ENCODE measurements at regions not wholly inside any gene's neighbourhood (a gene's known extent, or its start where the extent isn't known, plus 50 kb on each side); places are given as distances from the start of the nearest gene placed in this dataset.

DNA sequence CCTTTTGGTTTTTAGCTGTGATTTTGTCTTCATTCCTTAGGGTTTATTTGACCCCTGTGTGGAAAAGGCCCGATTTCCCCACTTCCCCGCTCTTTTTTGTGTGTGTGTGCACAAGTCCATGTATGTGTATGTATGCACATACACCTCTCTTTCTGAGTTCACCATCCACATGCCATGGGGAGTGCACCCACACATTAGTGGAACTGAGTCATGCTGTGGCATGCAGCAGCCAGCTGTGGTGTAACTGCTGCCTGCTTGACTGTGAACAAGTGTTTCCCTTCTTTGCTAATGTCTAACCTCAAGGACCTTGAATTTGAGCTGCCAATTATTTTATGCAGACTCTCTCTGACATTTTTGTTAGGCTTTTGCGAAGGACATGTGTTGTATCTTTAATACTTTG lies 434.9 kb upstream of the TPM1 start:
- no peaks in the 10 kb centered on the region for H3K36me3 ChIP-seq (ENCODE audit: control insufficient read depth in 2 of 2, extremely low read depth in 1 of 2, insufficient read depth in 2 of 2, low read length in 2 of 2)
- no peaks in the 10 kb centered on the region for H4K20me1 ChIP-seq (ENCODE audit: control insufficient read depth, extremely low read depth, insufficient read depth, low read length)
- no peaks in the 10 kb centered on the region for H3K79me2 ChIP-seq (ENCODE audit: control insufficient read depth, insufficient read depth, low read length)
- peak; percentile 62 for FAIRE-seq
- peaks cover 38% of the 10 kb centered on the region for H3K4me1 ChIP-seq (ENCODE audit: control insufficient read depth, extremely low read depth, insufficient read depth, low read length)
- dilution Hi-C loops (cut with MboI; ENCODE audit: extremely low pct_ligation_motif_present, low sequenced_read_pairs) = no loop called here
- no peaks in the 10 kb centered on the region for H3K27me3 ChIP-seq (ENCODE audit: control insufficient read depth, extremely low read depth, insufficient read depth, low read length)
- H3K4me3 ChIP-seq (ENCODE audit: control insufficient read depth in 2 of 3, extremely low read depth in 1 of 3, insufficient read depth in 2 of 3, low read depth in 1 of 3, low read length in 3 of 3) = no peak overlapping the region
- no peak overlapping the region for H3K4me2 ChIP-seq (ENCODE audit: control insufficient read depth, extremely low read depth, insufficient read depth, low read depth, low read length)
- H3K9me3 ChIP-seq (ENCODE audit: control insufficient read depth, low read depth, low read length) = no peaks in the 10 kb centered on the region
- no peak overlapping the region for H2AFZ ChIP-seq (ENCODE audit: control insufficient read depth, low read length)
- TF ChIP-seq, protein P1, sequence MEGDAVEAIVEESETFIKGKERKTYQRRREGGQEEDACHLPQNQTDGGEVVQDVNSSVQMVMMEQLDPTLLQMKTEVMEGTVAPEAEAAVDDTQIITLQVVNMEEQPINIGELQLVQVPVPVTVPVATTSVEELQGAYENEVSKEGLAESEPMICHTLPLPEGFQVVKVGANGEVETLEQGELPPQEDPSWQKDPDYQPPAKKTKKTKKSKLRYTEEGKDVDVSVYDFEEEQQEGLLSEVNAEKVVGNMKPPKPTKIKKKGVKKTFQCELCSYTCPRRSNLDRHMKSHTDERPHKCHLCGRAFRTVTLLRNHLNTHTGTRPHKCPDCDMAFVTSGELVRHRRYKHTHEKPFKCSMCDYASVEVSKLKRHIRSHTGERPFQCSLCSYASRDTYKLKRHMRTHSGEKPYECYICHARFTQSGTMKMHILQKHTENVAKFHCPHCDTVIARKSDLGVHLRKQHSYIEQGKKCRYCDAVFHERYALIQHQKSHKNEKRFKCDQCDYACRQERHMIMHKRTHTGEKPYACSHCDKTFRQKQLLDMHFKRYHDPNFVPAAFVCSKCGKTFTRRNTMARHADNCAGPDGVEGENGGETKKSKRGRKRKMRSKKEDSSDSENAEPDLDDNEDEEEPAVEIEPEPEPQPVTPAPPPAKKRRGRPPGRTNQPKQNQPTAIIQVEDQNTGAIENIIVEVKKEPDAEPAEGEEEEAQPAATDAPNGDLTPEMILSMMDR (optimal IDR thresholded peaks at IDR 0.05 in 1 of 3, IDR thresholded peaks at IDR 0.05 in 1 of 3, conservative IDR thresholded peaks at IDR 0.05 in 1 of 3; ENCODE audit: extremely low read depth in 1 of 3, insufficient read depth in 2 of 3, low read length in 3 of 3) = no peak
- no peak for TF ChIP-seq EZH2 (IDR thresholded peaks at IDR 0.05; ENCODE audit: low read length)
- DNase-seq (ENCODE audit: low read depth, low spot score) = peak; percentile 28
- no peaks in the 10 kb centered on the region for H3K9me1 ChIP-seq (ENCODE audit: control insufficient read depth, extremely low read depth, insufficient read depth, low read length)
- no peak overlapping the region for H3K27ac ChIP-seq (ENCODE audit: control insufficient read depth, insufficient read depth, low read length)
- H3K9ac ChIP-seq (ENCODE audit: control insufficient read depth, extremely low read depth, insufficient read depth, low read length) = no peak overlapping the region

DNA sequence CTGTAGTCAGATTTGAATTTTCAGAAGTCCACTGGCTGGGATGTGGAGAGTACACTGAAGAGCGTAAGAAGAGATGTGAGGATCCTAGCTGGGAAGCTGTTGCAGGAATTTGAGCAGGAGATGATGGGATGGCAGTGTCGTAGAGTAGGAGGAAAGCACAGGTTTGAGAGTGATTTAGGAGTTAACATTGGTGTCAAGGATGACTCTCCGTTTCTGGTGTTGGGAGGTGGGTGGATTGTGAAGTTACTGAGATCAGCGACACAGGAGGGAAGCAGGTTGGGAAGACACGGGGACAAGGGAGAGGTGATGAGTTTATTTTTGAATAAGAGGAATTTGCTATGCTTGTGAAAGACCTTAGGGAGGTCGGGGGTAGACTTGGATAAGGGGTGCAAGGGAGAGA lies 434.2 kb upstream of the TPM1 start:
- H3K9me1 ChIP-seq (ENCODE audit: control insufficient read depth, extremely low read depth, insufficient read depth, low read length) = no peaks in the 10 kb centered on the region
- dilution Hi-C loops (cut with MboI; ENCODE audit: extremely low pct_ligation_motif_present, low sequenced_read_pairs) = no loop called here
- no peak overlapping the region for H3K4me3 ChIP-seq (ENCODE audit: control insufficient read depth in 2 of 3, extremely low read depth in 1 of 3, insufficient read depth in 2 of 3, low read depth in 1 of 3, low read length in 3 of 3)
- no peaks in the 10 kb centered on the region for H3K79me2 ChIP-seq (ENCODE audit: control insufficient read depth, insufficient read depth, low read length)
- no peak overlapping the region for H3K9ac ChIP-seq (ENCODE audit: control insufficient read depth, extremely low read depth, insufficient read depth, low read length)
- H3K27me3 ChIP-seq (ENCODE audit: control insufficient read depth, extremely low read depth, insufficient read depth, low read length) = no peaks in the 10 kb centered on the region
- DNase-seq (ENCODE audit: low read depth, low spot score) (no peak), FAIRE-seq (no peak)
- TF ChIP-seq, protein P1 (optimal IDR thresholded peaks at IDR 0.05 in 1 of 3, IDR thresholded peaks at IDR 0.05 in 1 of 3, conservative IDR thresholded peaks at IDR 0.05 in 1 of 3; ENCODE audit: extremely low read depth in 1 of 3, insufficient read depth in 2 of 3, low read length in 3 of 3) = no peak
- TF ChIP-seq EZH2 (IDR thresholded peaks at IDR 0.05; ENCODE audit: low read length) = no peak
- no peaks in the 10 kb centered on the region for H3K9me3 ChIP-seq (ENCODE audit: control insufficient read depth, low read depth, low read length)
- H3K27ac ChIP-seq (ENCODE audit: control insufficient read depth, insufficient read depth, low read length) = no peak overlapping the region
- H2AFZ ChIP-seq (ENCODE audit: control insufficient read depth, low read length) = no peak overlapping the region
- peaks cover 35% of the 10 kb centered on the region for H3K4me1 ChIP-seq (ENCODE audit: control insufficient read depth, extremely low read depth, insufficient read depth, low read length)
- H3K4me2 ChIP-seq (ENCODE audit: control insufficient read depth, extremely low read depth, insufficient read depth, low read depth, low read length) = no peak overlapping the region
- no peaks in the 10 kb centered on the region for H3K36me3 ChIP-seq (ENCODE audit: control insufficient read depth in 2 of 2, extremely low read depth in 1 of 2, insufficient read depth in 2 of 2, low read length in 2 of 2)
- H4K20me1 ChIP-seq (ENCODE audit: control insufficient read depth, extremely low read depth, insufficient read depth, low read length) = no peaks in the 10 kb centered on the region

Data from keratinocyte (primary cell).